GM10248 (cell line): ENCODE measurements at regions not wholly inside any gene's neighbourhood (a gene's known extent, or its start where the extent isn't known, plus 50 kb on each side); places are given as distances from the start of the nearest gene placed in this dataset.

Source experiments
- CTCF ChIA-PET: fragments of 300-600 bp; sonication (Branson Sonifier 250); formaldehyde crosslinking; extraction: SDS; loops from one replicate; lab custom pipeline; 2021; ENCODE audit warnings: antibody characterized with exemption; lab: Yijun Ruan, JAX
- POLR2A ChIA-PET: fragments of 350-650 bp; sonication (Branson Sonifier 250); formaldehyde crosslinking; extraction: SDS; loops from one replicate; lab custom pipeline; 2020; ENCODE audit warnings: antibody characterized with exemption; lab: Yijun Ruan, JAX
- DNase-seq: peaks from one replicate; pipeline ENCODE4 v3.0.0; 2012; ENCODE audit errors: extremely low spot score
- TF ChIP-seq, protein P1 (sequence below): IDR thresholded peaks from 2 replicates; pipeline ENCODE4 v1.5.1; 2012; ENCODE audit warnings: mild to moderate bottlenecking, low read depth; ENCODE audit errors: extremely low read depth, missing control alignments, control extremely low read depth

DNA sequence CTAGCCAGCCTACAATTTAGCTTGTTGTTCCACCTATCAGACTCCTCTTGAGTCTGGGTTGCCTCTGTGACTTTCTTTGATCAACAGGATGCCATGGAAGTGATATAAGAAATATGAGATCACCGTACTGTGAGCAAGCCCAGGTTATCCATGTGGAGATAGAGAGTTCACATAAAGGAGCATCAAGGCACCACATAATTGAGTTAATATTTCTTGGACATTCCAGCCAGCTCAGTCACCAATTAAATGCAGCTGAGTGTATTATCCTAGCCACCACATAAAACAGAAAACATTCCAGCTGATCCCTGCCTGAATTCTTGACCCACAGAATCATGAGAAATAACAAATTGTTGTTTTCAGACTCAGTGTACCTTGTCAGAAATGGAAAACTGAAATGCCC is 253.6 kb downstream of the PPP1R2C start:
- no peak for DNase-seq
- TF ChIP-seq, protein P1, sequence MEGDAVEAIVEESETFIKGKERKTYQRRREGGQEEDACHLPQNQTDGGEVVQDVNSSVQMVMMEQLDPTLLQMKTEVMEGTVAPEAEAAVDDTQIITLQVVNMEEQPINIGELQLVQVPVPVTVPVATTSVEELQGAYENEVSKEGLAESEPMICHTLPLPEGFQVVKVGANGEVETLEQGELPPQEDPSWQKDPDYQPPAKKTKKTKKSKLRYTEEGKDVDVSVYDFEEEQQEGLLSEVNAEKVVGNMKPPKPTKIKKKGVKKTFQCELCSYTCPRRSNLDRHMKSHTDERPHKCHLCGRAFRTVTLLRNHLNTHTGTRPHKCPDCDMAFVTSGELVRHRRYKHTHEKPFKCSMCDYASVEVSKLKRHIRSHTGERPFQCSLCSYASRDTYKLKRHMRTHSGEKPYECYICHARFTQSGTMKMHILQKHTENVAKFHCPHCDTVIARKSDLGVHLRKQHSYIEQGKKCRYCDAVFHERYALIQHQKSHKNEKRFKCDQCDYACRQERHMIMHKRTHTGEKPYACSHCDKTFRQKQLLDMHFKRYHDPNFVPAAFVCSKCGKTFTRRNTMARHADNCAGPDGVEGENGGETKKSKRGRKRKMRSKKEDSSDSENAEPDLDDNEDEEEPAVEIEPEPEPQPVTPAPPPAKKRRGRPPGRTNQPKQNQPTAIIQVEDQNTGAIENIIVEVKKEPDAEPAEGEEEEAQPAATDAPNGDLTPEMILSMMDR, result no peak
- ChIA-PET POLR2A (no interaction called here), CTCF (no interaction called here)

- ChIA-PET POLR2A (no interaction called here), CTCF (no interaction called here)
- TF ChIP-seq, protein P1, result no peak
- no peak for DNase-seq
These were observed 258.2 kb downstream of the PPP1R2C start for GRCh38 chrX:42519666-42520231.

DNA sequence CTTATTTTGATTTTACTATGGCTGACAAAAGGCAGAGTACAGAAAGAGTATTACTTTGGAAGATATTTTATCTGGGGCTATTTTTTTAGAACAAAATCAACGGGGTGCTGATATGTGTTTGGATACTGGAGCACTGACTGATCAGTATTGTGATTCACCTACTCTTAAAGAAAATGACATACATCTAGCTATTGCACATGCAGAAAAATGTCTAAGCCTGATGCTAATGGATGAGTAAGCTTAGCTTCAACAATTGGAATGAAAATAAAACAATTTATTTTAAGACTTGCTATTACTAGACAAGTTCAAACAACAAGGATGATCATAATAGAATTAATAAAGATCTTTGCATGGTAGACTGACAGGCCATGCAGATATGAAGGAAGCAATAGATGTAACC is 262.0 kb downstream of the PPP1R2C start:
- TF ChIP-seq, protein P1, result no peak
- CTCF ChIA-PET, result interaction anchor here (1.4 kb wide), 1 partner anchor 10 kb away, joined by 5 read pairs; no protein-coding TSS in a partner anchor
- no peak for DNase-seq
- POLR2A ChIA-PET, result no interaction called here

- ChIA-PET CTCF (interaction anchor here (1.4 kb wide), 1 partner anchor 10 kb away, joined by 5 read pairs; no protein-coding TSS in a partner anchor), POLR2A (no interaction called here)
- TF ChIP-seq, protein P1, result no peak
- no peak for DNase-seq
These were observed 272.9 kb downstream of the PPP1R2C start for GRCh38 chrX:42505016-42505415.

- POLR2A ChIA-PET, result no interaction called here
- DNase-seq, result no peak
- CTCF ChIA-PET, result no interaction called here
- TF ChIP-seq, protein P1, result no peak
These were observed 278.3 kb downstream of the PPP1R2C start for GRCh38 chrX:42499620-42500019.

- ChIA-PET CTCF (no interaction called here), POLR2A (no interaction called here)
- no peak for DNase-seq
- TF ChIP-seq, protein P1, result no peak
These were observed 280.6 kb downstream of the PPP1R2C start for GRCh38 chrX:42497356-42497755.
